ENCODE measurements at regions not wholly inside any gene's neighbourhood (a gene's known extent, or its start where the extent isn't known, plus 50 kb on each side); places are given as distances from the start of the nearest gene placed in this dataset.
A peak's percentile ranks its signal among the peaks of the same experiment; 100 is the strongest.

DNA sequence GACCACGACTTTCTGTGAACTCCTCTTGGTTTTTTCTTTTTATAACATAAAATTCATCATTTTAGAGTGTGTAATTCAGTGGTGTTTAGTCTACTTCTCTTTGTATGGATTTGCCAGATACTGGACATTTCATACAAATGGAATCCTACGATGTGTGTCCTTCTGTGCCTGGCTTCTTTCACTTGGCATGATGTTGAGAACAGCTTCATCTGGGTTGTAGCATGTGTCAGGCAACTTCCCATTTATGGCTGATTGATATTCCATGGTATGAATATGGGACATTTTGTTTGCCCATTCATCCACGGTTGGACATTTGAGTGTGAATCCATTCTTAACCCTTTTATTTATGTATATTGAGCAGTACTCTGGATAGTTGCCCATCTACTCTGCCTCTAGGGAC, 82.7 kb upstream of the KLF13 start:
- H3K36me3 ChIP-seq (ENCODE audit: control insufficient read depth, insufficient read depth, low read length): no peaks in the 10 kb centered on the region
- DNase-seq (ENCODE audit: low read depth): no peak
- H3K4me3 ChIP-seq (ENCODE audit: low read depth, low read length): no peak overlapping the region
- peaks cover 4% of the 10 kb centered on the region for H3K27me3 ChIP-seq (ENCODE audit: control insufficient read depth, insufficient read depth, low read length)
- TF ChIP-seq, protein P1, sequence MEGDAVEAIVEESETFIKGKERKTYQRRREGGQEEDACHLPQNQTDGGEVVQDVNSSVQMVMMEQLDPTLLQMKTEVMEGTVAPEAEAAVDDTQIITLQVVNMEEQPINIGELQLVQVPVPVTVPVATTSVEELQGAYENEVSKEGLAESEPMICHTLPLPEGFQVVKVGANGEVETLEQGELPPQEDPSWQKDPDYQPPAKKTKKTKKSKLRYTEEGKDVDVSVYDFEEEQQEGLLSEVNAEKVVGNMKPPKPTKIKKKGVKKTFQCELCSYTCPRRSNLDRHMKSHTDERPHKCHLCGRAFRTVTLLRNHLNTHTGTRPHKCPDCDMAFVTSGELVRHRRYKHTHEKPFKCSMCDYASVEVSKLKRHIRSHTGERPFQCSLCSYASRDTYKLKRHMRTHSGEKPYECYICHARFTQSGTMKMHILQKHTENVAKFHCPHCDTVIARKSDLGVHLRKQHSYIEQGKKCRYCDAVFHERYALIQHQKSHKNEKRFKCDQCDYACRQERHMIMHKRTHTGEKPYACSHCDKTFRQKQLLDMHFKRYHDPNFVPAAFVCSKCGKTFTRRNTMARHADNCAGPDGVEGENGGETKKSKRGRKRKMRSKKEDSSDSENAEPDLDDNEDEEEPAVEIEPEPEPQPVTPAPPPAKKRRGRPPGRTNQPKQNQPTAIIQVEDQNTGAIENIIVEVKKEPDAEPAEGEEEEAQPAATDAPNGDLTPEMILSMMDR (IDR thresholded peaks at IDR 0.05; ENCODE audit: insufficient read depth, low read length, severe bottlenecking): no peak
- FAIRE-seq: no peak

DNA sequence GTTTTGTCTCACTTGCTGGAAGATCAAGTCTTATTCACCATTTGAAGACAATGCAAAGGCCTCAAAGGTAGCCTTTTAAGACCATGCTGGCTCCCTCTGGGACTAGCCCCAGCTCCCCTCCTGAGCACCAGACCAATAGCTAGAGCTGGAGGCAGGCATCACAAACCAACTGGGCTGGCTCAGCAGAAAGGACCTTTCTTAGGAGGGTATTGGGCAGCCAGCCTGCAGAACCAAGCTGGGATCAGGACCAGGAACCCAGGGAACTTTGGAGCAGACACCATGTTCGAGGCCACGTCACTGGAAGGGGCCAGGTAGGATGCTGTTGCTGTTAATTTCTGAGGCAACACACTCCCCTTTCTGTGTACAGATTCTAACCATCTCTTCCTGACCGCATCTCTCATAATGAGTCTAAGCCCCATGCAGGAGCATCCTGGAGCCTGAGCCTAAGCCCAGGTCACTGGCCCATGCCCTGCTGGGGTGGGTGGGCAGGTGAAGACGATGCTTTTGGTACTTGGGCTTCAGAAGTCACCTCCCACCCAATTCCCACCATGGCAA, 81.4 kb upstream of the KLF13 start:
- no peaks in the 10 kb centered on the region for H3K36me3 ChIP-seq (ENCODE audit: control insufficient read depth, insufficient read depth, low read length)
- TF ChIP-seq, protein P1 (IDR thresholded peaks at IDR 0.05; ENCODE audit: insufficient read depth, low read length, severe bottlenecking): no peak
- DNase-seq (ENCODE audit: low read depth) (no peak), FAIRE-seq (peak; percentile 43)
- H3K4me3 ChIP-seq (ENCODE audit: low read depth, low read length): no peak overlapping the region
- peaks cover 4% of the 10 kb centered on the region for H3K27me3 ChIP-seq (ENCODE audit: control insufficient read depth, insufficient read depth, low read length)

DNA sequence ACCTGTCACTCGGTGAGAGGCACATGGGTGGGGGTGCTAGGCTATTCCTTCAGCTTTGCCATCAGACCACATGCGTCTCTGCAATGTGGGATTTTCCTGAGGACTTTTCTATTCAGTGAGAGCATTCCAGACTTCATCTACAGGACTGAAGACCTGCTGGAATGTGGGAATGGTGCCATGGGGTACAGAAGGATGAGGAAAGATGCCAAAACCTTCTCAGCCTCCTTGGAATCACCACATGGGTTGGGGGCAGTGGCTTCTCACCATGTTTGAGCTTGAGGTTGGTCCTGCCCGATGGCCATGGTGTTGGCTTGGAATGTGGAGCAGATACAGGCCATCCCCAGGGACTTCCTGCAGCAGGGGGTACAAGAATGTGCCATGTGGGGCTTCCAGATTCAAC, 80.9 kb upstream of the KLF13 start:
- Histone ChIP-seq H3K4me3 (ENCODE audit: low read depth, low read length) (no peak overlapping the region), H3K36me3 (ENCODE audit: control insufficient read depth, insufficient read depth, low read length) (no peaks in the 10 kb centered on the region), H3K27me3 (ENCODE audit: control insufficient read depth, insufficient read depth, low read length) (peaks cover 4% of the 10 kb centered on the region)
- FAIRE-seq (no peak), DNase-seq (ENCODE audit: low read depth) (no peak)
- TF ChIP-seq, protein P1 (IDR thresholded peaks at IDR 0.05; ENCODE audit: insufficient read depth, low read length, severe bottlenecking): no peak

DNA sequence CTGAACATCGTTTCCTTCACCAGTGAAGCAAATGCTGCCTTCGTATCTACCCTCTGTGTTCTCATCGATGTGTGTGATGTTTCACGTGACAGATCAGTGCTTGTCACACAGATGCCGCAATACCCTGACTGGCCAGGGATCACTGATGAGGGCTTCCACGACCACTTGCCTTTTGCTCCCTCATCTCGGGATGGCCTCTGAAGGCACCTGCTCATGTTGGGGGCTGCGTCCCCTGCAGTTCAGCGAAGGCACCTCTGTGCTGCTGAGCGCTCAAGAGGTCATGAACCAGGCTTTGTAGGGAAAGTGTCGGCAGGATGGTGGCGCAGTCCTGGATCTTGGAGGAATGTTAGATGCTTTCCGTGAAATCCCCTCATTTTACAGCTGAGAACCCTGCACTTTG, 79.2 kb upstream of the KLF13 start:
- DNase-seq (ENCODE audit: low read depth): no peak
- TF ChIP-seq, protein P1 (IDR thresholded peaks at IDR 0.05; ENCODE audit: insufficient read depth, low read length, severe bottlenecking): no peak

DNA sequence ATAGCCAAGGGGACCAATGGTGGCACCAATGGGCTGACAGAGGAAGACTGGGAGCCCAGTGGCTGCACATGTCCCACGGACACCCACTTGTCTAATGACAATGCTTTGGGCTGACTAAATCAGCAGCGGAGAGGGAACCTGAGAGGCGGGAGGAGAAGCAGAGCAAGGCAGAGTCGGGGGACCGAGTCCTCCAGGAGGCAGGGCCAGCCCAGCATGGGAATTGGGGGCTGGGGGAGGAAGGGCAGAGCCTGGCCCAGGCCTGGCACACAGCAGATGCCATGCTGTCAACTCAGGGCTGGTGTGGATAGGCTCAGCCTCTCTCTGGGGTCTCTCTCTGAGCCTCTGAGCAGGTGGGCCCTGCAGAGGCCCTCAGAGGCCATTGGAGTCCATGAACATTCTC, 78.4 kb upstream of the KLF13 start:
- no peaks in the 10 kb centered on the region for H3K36me3 ChIP-seq (ENCODE audit: control insufficient read depth, insufficient read depth, low read length)
- TF ChIP-seq, protein P1 (IDR thresholded peaks at IDR 0.05; ENCODE audit: insufficient read depth, low read length, severe bottlenecking): no peak
- H3K4me3 ChIP-seq (ENCODE audit: low read depth, low read length): no peak overlapping the region
- DNase-seq (ENCODE audit: low read depth) (no peak), FAIRE-seq (no peak)
- H3K27me3 ChIP-seq (ENCODE audit: control insufficient read depth, insufficient read depth, low read length): peaks cover 4% of the 10 kb centered on the region

More for the DNA sequence above, 79.2 kb upstream of the KLF13 start:
- H3K36me3 ChIP-seq (ENCODE audit: control insufficient read depth, insufficient read depth, low read length): no peaks in the 10 kb centered on the region
- H3K27me3 ChIP-seq (ENCODE audit: control insufficient read depth, insufficient read depth, low read length): peaks cover 4% of the 10 kb centered on the region
- H3K4me3 ChIP-seq (ENCODE audit: low read depth, low read length): no peak overlapping the region
- peak; percentile 88 for FAIRE-seq

DNA sequence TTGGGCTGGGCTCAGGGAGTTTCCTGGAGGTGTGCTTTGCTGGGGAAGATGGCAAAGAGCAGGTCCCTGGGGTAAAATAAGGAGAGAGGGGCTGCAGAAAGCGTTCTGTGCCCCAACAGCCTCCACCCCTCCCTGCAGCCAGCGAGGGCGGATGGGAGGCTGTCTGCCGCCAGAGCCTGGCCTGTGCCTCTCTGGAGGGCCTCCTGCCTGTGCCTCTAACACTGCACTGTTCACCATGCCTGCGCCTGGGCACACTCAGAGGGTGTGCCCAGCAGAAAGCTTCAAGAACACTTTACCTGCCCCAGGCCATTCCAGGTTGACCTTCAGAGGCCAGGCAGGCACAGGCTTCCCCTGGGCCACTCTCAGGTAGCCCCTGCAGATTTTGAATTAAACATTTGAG, 77.7 kb upstream of the KLF13 start:
- no peaks in the 10 kb centered on the region for H3K36me3 ChIP-seq (ENCODE audit: control insufficient read depth, insufficient read depth, low read length)
- no peak overlapping the region for H3K4me3 ChIP-seq (ENCODE audit: low read depth, low read length)
- FAIRE-seq (no peak), DNase-seq (ENCODE audit: low read depth) (no peak)
- TF ChIP-seq, protein P1 (IDR thresholded peaks at IDR 0.05; ENCODE audit: insufficient read depth, low read length, severe bottlenecking): no peak
- H3K27me3 ChIP-seq (ENCODE audit: control insufficient read depth, insufficient read depth, low read length): peaks cover 4% of the 10 kb centered on the region

Data from bronchial epithelial cell (primary cell).